ENCODE measurements at regions not wholly inside any gene's neighbourhood (a gene's known extent, or its start where the extent isn't known, plus 50 kb on each side); places are given as distances from the start of the nearest gene placed in this dataset.

GRCh38 chr5:56460681-56461191 lies 227.6 kb upstream of the ANKRD55 start:
- DNase-seq (ENCODE audit: low spot score), result no peak

- DNase-seq (ENCODE audit: low spot score), result no peak
Measured at GRCh38 chr5:56460195-56460546, 227.0 kb upstream of the ANKRD55 start.

- DNase-seq (ENCODE audit: low spot score), result no peak
Measured at GRCh38 chr5:56459394-56460194, 226.5 kb upstream of the ANKRD55 start.

GRCh38 chr5:56457887-56458812 lies 225.0 kb upstream of the ANKRD55 start:
- no peak for DNase-seq (ENCODE audit: low spot score)

GRCh38 chr5:56456002-56456401 lies 222.9 kb upstream of the ANKRD55 start:
- DNase-seq (ENCODE audit: low spot score), result no peak

GRCh38 chr5:56455417-56455816 lies 222.3 kb upstream of the ANKRD55 start:
- DNase-seq (ENCODE audit: low spot score), result no peak

GRCh38 chr5:56454219-56454862 lies 221.2 kb upstream of the ANKRD55 start:
- DNase-seq (ENCODE audit: low spot score), result no peak

GRCh38 chr5:56451742-56452141 lies 218.6 kb upstream of the ANKRD55 start:
- no peak for DNase-seq (ENCODE audit: low spot score)

- no peak for DNase-seq (ENCODE audit: low spot score)
Measured at GRCh38 chr5:56450766-56451165, 217.6 kb upstream of the ANKRD55 start.

- no peak for DNase-seq (ENCODE audit: low spot score)
Measured at GRCh38 chr5:56449071-56449640, 216.0 kb upstream of the ANKRD55 start.

GRCh38 chr5:56447656-56448055 lies 214.5 kb upstream of the ANKRD55 start:
- no peak for DNase-seq (ENCODE audit: low spot score)

GRCh38 chr5:56447232-56447631 lies 214.1 kb upstream of the ANKRD55 start:
- no peak for DNase-seq (ENCODE audit: low spot score)

- no peak for DNase-seq (ENCODE audit: low spot score)
Measured at GRCh38 chr5:56446728-56447127, 213.6 kb upstream of the ANKRD55 start.

GRCh38 chr5:56443826-56444225 lies 210.7 kb upstream of the ANKRD55 start:
- DNase-seq (ENCODE audit: low spot score), result no peak

GRCh38 chr5:56440871-56441740 lies 208.0 kb upstream of the ANKRD55 start:
- DNase-seq (ENCODE audit: low spot score), result no peak

- no peak for DNase-seq (ENCODE audit: low spot score)
Measured at GRCh38 chr5:56434986-56435385, 201.9 kb upstream of the ANKRD55 start.

- no peak for DNase-seq (ENCODE audit: low spot score)
Measured at GRCh38 chr5:56433039-56433617, 200.0 kb upstream of the ANKRD55 start.

- DNase-seq (ENCODE audit: low spot score), result no peak
Measured at GRCh38 chr5:56432321-56432720, 199.2 kb upstream of the ANKRD55 start.

GRCh38 chr5:56430422-56430821 lies 197.3 kb upstream of the ANKRD55 start:
- DNase-seq (ENCODE audit: low spot score), result no peak

- peak; percentile 61 for DNase-seq (ENCODE audit: low spot score)
Measured at GRCh38 chr5:56429110-56429561, 196.0 kb upstream of the ANKRD55 start.
